HL-60 (cell line): ENCODE measurements at regions not wholly inside any gene's neighbourhood (a gene's known extent, or its start where the extent isn't known, plus 50 kb on each side); places are given as distances from the start of the nearest gene placed in this dataset.

Experiments
- DNase-seq, 2 experiments: peaks; one replicate each; pipeline ENCODE4 v3.0.0-alpha.2; 2010 to 2020; ENCODE audit warnings: low read depth in 1 of 2, low spot score in 1 of 2
- H3K27ac ChIP-seq: fragments of 250-450 bp; sonication (Bioruptor Pico); replicated peaks from 2 replicates; pipeline ENCODE4 v1.5.1; 2020; ENCODE audit warnings: mild to moderate bottlenecking, moderate library complexity
- H3K27me3 ChIP-seq: fragments of 250-450 bp; sonication (Bioruptor Pico); 2 replicates; pipeline ENCODE4 v1.5.1; 2021; ENCODE audit warnings: mild to moderate bottlenecking, moderate library complexity; ENCODE audit not compliant: insufficient read depth, poor library complexity, severe bottlenecking
- H3K4me3 ChIP-seq: replicated peaks from 2 replicates; pipeline ENCODE4 v1.5.1; 2011; ENCODE audit warnings: mild to moderate bottlenecking, control low read depth, low read length; ENCODE audit not compliant: insufficient read depth
- CTCF ChIP-seq: IDR thresholded peaks from one replicate; pipeline ENCODE4 v1.5.1; 2011; ENCODE audit warnings: low read length, control low read depth, inconsistent platforms; ENCODE audit not compliant: insufficient read depth
- GABPA ChIP-seq: IDR thresholded peaks from 2 replicates; pipeline ENCODE4 v1.6.1; 2012; ENCODE audit warnings: low read depth
- POLR2AphosphoS5 ChIP-seq: IDR thresholded peaks from 2 replicates; pipeline ENCODE4 v1.6.1; 2012; ENCODE audit warnings: low read depth
- SPI1 ChIP-seq: IDR thresholded peaks from 2 replicates; pipeline ENCODE4 v1.6.1; 2012; ENCODE audit warnings: low read depth, mild to moderate bottlenecking, borderline replicate concordance
- TF ChIP-seq, protein P1 (sequence below): IDR thresholded peaks from 2 replicates; pipeline ENCODE4 v1.6.1; 2012; ENCODE audit warnings: low read depth; ENCODE audit not compliant: insufficient replicate concordance

- H3K4me3 ChIP-seq = no peak overlapping the region
- DNase-seq = no peak
- H3K27me3 ChIP-seq = no peaks in the 10 kb centered on the region
- no peak overlapping the region for H3K27ac ChIP-seq
- TF ChIP-seq CTCF (no peak), POLR2AphosphoS5 (no peak), SPI1 (no peak), GABPA (no peak)
- TF ChIP-seq, protein P1, sequence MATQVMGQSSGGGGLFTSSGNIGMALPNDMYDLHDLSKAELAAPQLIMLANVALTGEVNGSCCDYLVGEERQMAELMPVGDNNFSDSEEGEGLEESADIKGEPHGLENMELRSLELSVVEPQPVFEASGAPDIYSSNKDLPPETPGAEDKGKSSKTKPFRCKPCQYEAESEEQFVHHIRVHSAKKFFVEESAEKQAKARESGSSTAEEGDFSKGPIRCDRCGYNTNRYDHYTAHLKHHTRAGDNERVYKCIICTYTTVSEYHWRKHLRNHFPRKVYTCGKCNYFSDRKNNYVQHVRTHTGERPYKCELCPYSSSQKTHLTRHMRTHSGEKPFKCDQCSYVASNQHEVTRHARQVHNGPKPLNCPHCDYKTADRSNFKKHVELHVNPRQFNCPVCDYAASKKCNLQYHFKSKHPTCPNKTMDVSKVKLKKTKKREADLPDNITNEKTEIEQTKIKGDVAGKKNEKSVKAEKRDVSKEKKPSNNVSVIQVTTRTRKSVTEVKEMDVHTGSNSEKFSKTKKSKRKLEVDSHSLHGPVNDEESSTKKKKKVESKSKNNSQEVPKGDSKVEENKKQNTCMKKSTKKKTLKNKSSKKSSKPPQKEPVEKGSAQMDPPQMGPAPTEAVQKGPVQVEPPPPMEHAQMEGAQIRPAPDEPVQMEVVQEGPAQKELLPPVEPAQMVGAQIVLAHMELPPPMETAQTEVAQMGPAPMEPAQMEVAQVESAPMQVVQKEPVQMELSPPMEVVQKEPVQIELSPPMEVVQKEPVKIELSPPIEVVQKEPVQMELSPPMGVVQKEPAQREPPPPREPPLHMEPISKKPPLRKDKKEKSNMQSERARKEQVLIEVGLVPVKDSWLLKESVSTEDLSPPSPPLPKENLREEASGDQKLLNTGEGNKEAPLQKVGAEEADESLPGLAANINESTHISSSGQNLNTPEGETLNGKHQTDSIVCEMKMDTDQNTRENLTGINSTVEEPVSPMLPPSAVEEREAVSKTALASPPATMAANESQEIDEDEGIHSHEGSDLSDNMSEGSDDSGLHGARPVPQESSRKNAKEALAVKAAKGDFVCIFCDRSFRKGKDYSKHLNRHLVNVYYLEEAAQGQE = no peak
These were observed 190.6 kb upstream of the COX7C start for GRCh38 chr5:86427158-86427557.

GRCh38 chr5:86439593-86440110 is 178.1 kb upstream of the COX7C start:
- Histone ChIP-seq H3K27ac (no peak overlapping the region), H3K27me3 (no peaks in the 10 kb centered on the region), H3K4me3 (no peak overlapping the region)
- TF ChIP-seq, protein P1 = no peak
- no peak for TF ChIP-seq CTCF
- no peak for TF ChIP-seq POLR2AphosphoS5
- no peak for TF ChIP-seq SPI1
- TF ChIP-seq GABPA = no peak
- no peak for DNase-seq

- TF ChIP-seq GABPA (no peak), CTCF (no peak), SPI1 (no peak), POLR2AphosphoS5 (no peak)
- TF ChIP-seq, protein P1 = no peak
- no peaks in the 10 kb centered on the region for H3K27me3 ChIP-seq
- H3K27ac ChIP-seq = no peak overlapping the region
- no peak overlapping the region for H3K4me3 ChIP-seq
- no peak for DNase-seq
These were observed 175.6 kb upstream of the COX7C start for GRCh38 chr5:86442036-86442745.
